Natural killer cell treated with Interleukin-12 subunit alpha and Interleukin-12 subunit beta and Interleukin-15 and Interleukin-18, amount 100 ng/mL, for 72 hours (primary cell): ENCODE measurements at regions not wholly inside any gene's neighbourhood (a gene's known extent, or its start where the extent isn't known, plus 50 kb on each side); places are given as distances from the start of the nearest gene placed in this dataset.

Experiments used
- ATAC-seq, 2 donors: fragments of 150-1000 bp; cut with Tn5 transposase in 1 of 2; sonication (Bioruptor Pico), chemical (Tn5 transposase) in 1 of 2; 2 replicates each; pipeline ENCODE4 v1.10.0; 2021
- DNase-seq: peaks from one replicate; pipeline ENCODE4 v3.0.0; 2022; ENCODE audit warnings: low spot score
- H3K27ac Mint-ChIP-seq, 2 donors: 1 replicate in 1 of 2; 2 replicates in 1 of 2; pipeline ENCODE4 v1.8.0; 2022; ENCODE audit warnings: mixed read lengths in 2 of 2, mild to moderate bottlenecking in 1 of 2, moderate library complexity in 1 of 2
- H3K27me3 Mint-ChIP-seq, 2 donors: 1 replicate in 1 of 2; 2 replicates in 1 of 2; pipeline ENCODE4 v1.8.0; 2022; ENCODE audit warnings: mixed read lengths in 2 of 2
- H3K36me3 Mint-ChIP-seq: one replicate; pipeline ENCODE4 v1.8.0; 2022; ENCODE audit warnings: mixed read lengths
- H3K4me1 Mint-ChIP-seq, 2 donors: 1 replicate in 1 of 2; 2 replicates in 1 of 2; pipeline ENCODE4 v1.8.0; 2022; ENCODE audit warnings: low read depth in 2 of 2, mixed read lengths in 2 of 2, mild to moderate bottlenecking in 1 of 2
- H3K4me3 Mint-ChIP-seq: one replicate; pipeline ENCODE4 v1.8.0; 2022; ENCODE audit warnings: mixed read lengths
- H3K9me3 Mint-ChIP-seq: 2 replicates; pipeline ENCODE4 v1.8.0; 2022; ENCODE audit warnings: mixed read lengths

DNA sequence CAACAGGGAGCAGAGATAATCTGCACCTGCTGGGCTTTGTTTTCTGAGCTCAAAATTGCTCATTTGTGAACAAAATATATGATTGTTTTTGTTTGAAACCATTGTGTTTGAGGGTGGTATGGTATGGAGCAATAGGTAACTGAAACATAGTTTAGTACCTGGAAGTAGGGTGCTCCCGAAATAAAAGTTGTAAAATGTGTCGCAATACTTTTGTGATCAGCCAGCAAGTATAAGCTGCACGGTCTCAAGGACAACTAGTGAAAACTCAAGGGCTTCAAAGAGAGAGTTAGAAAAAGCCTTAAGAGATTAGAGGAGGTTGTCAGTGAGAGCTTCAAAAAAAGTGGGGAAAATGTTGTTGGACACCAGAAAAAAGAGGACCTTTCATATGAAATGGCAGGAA is 579.8 kb upstream of the POU3F2 start:
- Mint-ChIP-seq H3K4me1 (no peaks in the 10 kb centered on the region), H3K4me3 (no peak overlapping the region), H3K27me3 (no peaks in the 10 kb centered on the region), H3K27ac (no peak overlapping the region), H3K36me3 (no peaks in the 10 kb centered on the region), H3K9me3 (peaks cover 20% of the 10 kb centered on the region)
- DNase-seq = no peak
- ATAC-seq = no peak

GRCh38 chr6:98260382-98260781 is 574.0 kb upstream of the POU3F2 start:
- Mint-ChIP-seq H3K36me3 (no peaks in the 10 kb centered on the region), H3K4me3 (no peak overlapping the region), H3K9me3 (peaks cover 14% of the 10 kb centered on the region), H3K4me1 (no peaks in the 10 kb centered on the region), H3K27ac (no peak overlapping the region), H3K27me3 (no peaks in the 10 kb centered on the region)
- DNase-seq (no peak), ATAC-seq (no peak)

DNA sequence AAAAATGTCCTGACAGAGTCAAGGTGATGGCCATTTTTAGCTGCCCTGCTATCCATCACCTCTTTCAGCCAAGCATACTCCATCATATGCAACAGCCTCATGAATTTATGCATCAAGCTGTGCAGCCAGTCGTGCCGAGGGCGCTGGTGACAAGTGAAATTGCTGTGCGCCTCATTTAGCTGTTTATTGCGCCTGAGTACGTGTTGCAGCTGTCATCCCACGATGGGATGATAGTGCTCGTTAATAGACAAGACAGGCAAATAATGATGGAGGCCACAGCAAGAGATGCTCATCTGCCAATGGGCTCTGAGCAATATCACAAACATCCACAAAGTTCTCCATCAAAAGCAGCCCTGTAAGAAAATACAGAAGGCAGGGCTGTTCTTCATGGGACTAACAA is 562.3 kb upstream of the POU3F2 start:
- Mint-ChIP-seq H3K36me3 (no peaks in the 10 kb centered on the region), H3K27ac (no peak overlapping the region), H3K9me3 (peaks cover 13% of the 10 kb centered on the region), H3K4me3 (no peak overlapping the region), H3K4me1 (no peaks in the 10 kb centered on the region), H3K27me3 (no peaks in the 10 kb centered on the region)
- no peak for ATAC-seq
- DNase-seq = no peak

DNA sequence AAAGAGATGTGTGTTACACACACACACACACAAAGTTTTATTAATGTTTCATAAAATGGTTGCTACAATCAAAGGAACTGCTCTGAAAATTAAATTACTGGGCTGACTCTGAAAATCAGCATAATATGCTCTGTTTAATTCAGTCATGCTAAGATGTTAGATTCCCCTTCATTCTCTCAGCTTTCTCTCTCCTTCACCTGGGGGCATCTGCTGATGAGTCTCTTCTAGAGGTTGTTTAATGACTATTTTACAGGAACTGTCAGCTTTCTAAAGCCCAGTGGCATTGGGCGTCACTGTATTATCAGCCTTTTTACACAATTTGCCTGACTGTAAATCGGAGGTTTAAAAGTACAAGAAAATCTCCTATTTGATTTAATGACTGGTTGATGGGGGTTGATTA is 559.7 kb upstream of the POU3F2 start:
- H3K4me1 Mint-ChIP-seq = no peaks in the 10 kb centered on the region
- no peak for DNase-seq
- ATAC-seq = no peak
- H3K4me3 Mint-ChIP-seq = no peak overlapping the region
- H3K36me3 Mint-ChIP-seq = no peaks in the 10 kb centered on the region
- no peak overlapping the region for H3K27ac Mint-ChIP-seq
- peaks cover 9% of the 10 kb centered on the region for H3K9me3 Mint-ChIP-seq
- no peaks in the 10 kb centered on the region for H3K27me3 Mint-ChIP-seq

GRCh38 chr6:98280492-98280891 is 553.9 kb upstream of the POU3F2 start:
- no peaks in the 10 kb centered on the region for H3K36me3 Mint-ChIP-seq
- no peaks in the 10 kb centered on the region for H3K27me3 Mint-ChIP-seq
- no peaks in the 10 kb centered on the region for H3K4me1 Mint-ChIP-seq
- ATAC-seq = no peak
- no peak overlapping the region for H3K4me3 Mint-ChIP-seq
- H3K27ac Mint-ChIP-seq = no peak overlapping the region
- no peak for DNase-seq
- peaks cover 15% of the 10 kb centered on the region for H3K9me3 Mint-ChIP-seq

DNA sequence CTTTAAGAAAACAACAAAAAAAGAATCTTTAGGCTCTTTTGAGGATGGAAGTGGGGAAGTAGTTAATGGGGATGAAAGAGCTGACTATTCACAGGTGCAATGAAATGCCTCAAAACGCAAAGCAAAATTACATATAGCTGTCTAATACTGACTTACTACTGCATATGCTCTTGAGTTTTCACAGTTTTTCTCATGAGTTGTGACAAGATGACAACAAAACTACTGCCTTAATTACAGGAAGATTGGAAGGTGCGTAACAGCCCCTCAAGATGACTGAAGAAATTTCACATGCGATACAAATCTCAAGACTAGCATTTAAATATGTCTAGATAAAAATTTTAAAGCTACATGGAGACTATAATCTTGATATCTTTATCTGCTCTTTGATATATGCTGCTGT is 547.8 kb upstream of the POU3F2 start:
- no peaks in the 10 kb centered on the region for H3K36me3 Mint-ChIP-seq
- DNase-seq = no peak
- H3K27ac Mint-ChIP-seq = no peak overlapping the region
- no peaks in the 10 kb centered on the region for H3K27me3 Mint-ChIP-seq
- no peak overlapping the region for H3K4me3 Mint-ChIP-seq
- H3K9me3 Mint-ChIP-seq = peaks cover 13% of the 10 kb centered on the region
- no peaks in the 10 kb centered on the region for H3K4me1 Mint-ChIP-seq
- no peak for ATAC-seq

GRCh38 chr6:98287876-98288275 is 546.5 kb upstream of the POU3F2 start:
- Mint-ChIP-seq H3K4me3 (no peak overlapping the region), H3K36me3 (no peaks in the 10 kb centered on the region), H3K9me3 (peaks cover 8% of the 10 kb centered on the region), H3K27ac (no peak overlapping the region), H3K4me1 (no peaks in the 10 kb centered on the region), H3K27me3 (no peaks in the 10 kb centered on the region)
- no peak for ATAC-seq
- no peak for DNase-seq

- DNase-seq (no peak), ATAC-seq (no peak)
- H3K4me3 Mint-ChIP-seq = no peak overlapping the region
- H3K27ac Mint-ChIP-seq = no peak overlapping the region
- no peaks in the 10 kb centered on the region for H3K27me3 Mint-ChIP-seq
- H3K4me1 Mint-ChIP-seq = no peaks in the 10 kb centered on the region
- H3K36me3 Mint-ChIP-seq = no peaks in the 10 kb centered on the region
- H3K9me3 Mint-ChIP-seq = peaks cover 8% of the 10 kb centered on the region
These were observed 541.6 kb upstream of the POU3F2 start for GRCh38 chr6:98292810-98293209.

GRCh38 chr6:98295515-98296175 is 538.7 kb upstream of the POU3F2 start:
- no peak overlapping the region for H3K4me3 Mint-ChIP-seq
- H3K9me3 Mint-ChIP-seq = peaks cover 7% of the 10 kb centered on the region
- DNase-seq = no peak

DNA sequence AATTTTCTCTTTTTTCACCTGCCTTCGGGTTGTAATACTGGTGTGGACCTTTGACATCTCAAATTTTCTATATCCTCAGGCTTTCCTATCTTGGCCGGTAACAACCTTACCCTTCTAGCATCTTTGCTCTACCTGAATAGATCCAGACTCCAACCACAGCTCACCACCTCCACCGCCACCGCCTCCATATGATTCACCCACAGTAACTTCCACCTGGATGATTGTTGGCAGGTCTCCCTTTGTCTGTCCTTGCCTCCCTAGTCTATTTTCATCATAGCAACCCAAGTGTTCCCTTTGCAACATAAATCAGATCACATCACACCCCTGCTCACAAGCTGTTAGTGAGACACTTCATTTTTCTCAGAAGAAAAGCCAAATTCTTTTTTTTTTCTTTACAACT is 525.8 kb upstream of the POU3F2 start:
- Mint-ChIP-seq H3K27me3 (no peaks in the 10 kb centered on the region), H3K36me3 (no peaks in the 10 kb centered on the region), H3K4me1 (no peaks in the 10 kb centered on the region), H3K4me3 (no peak overlapping the region), H3K9me3 (peaks cover 10% of the 10 kb centered on the region), H3K27ac (no peak overlapping the region)
- DNase-seq (no peak), ATAC-seq (no peak)

More at GRCh38 chr6:98295515-98296175, 538.7 kb upstream of the POU3F2 start:
- no peak overlapping the region for H3K27ac Mint-ChIP-seq
- H3K36me3 Mint-ChIP-seq = no peaks in the 10 kb centered on the region
- ATAC-seq = no peak
- H3K4me1 Mint-ChIP-seq = no peaks in the 10 kb centered on the region
- no peaks in the 10 kb centered on the region for H3K27me3 Mint-ChIP-seq

DNA sequence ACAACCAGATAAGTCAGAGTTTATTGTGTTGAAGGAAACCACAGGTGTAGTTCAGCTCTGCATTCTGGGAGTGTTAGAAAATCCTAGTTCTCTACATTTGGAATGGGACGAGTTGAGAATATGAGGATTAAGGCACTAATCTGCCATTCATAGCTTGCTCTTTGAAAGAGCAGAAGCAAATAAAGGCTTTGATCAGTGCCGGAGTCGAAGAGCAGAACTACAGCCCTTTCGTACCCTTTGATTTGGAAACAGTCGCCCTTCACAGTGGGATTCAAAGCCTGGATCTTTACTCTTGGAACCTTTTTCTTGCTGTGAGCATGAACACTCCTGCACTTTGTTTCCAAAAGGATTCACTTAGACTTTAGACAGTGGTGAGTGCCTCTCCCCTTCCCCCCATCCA is 523.9 kb upstream of the POU3F2 start:
- Mint-ChIP-seq H3K9me3 (peaks cover 7% of the 10 kb centered on the region), H3K4me1 (no peaks in the 10 kb centered on the region), H3K27ac (no peak overlapping the region), H3K36me3 (no peaks in the 10 kb centered on the region), H3K4me3 (no peak overlapping the region), H3K27me3 (no peaks in the 10 kb centered on the region)
- DNase-seq (no peak), ATAC-seq (no peak)

DNA sequence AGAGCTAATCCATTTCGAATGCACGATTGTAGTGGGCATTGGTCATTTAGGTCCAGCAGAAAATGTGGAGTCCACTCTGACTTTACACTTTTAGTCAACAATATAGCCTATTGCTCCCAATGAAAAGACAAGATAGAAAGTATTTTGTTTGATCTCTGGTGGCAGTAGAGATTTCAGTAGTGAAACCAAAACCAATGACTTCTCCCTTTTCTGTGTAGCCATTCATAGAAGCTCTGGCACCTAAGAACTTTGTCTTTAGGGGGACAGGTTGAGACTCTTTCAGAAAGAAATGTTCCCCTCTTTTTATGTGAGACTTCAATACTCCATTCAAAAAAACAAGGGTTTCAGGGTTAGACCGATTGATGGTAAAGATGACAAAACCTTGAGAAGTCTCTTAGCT is 510.8 kb upstream of the POU3F2 start:
- H3K9me3 Mint-ChIP-seq = peaks cover 11% of the 10 kb centered on the region
- H3K27ac Mint-ChIP-seq = no peak overlapping the region
- DNase-seq (no peak), ATAC-seq (no peak)
- no peak overlapping the region for H3K4me3 Mint-ChIP-seq
- no peaks in the 10 kb centered on the region for H3K27me3 Mint-ChIP-seq
- no peaks in the 10 kb centered on the region for H3K36me3 Mint-ChIP-seq
- no peaks in the 10 kb centered on the region for H3K4me1 Mint-ChIP-seq

- Mint-ChIP-seq H3K27me3 (no peaks in the 10 kb centered on the region), H3K4me1 (no peaks in the 10 kb centered on the region), H3K27ac (no peak overlapping the region), H3K9me3 (peaks cover 16% of the 10 kb centered on the region), H3K36me3 (no peaks in the 10 kb centered on the region), H3K4me3 (no peak overlapping the region)
- DNase-seq (no peak), ATAC-seq (no peak)
These were observed 509.9 kb upstream of the POU3F2 start for GRCh38 chr6:98324446-98324845.

GRCh38 chr6:98325366-98325765 is 509.0 kb upstream of the POU3F2 start:
- H3K27ac Mint-ChIP-seq = no peak overlapping the region
- no peak overlapping the region for H3K4me3 Mint-ChIP-seq
- H3K4me1 Mint-ChIP-seq = no peaks in the 10 kb centered on the region
- ATAC-seq = no peak
- H3K27me3 Mint-ChIP-seq = no peaks in the 10 kb centered on the region
- no peak for DNase-seq
- H3K36me3 Mint-ChIP-seq = no peaks in the 10 kb centered on the region
- H3K9me3 Mint-ChIP-seq = peaks cover 16% of the 10 kb centered on the region

- ATAC-seq = no peak
These were observed 501.1 kb upstream of the POU3F2 start for GRCh38 chr6:98333273-98333672.

More at GRCh38 chr6:98333273-98333672, 501.1 kb upstream of the POU3F2 start:
- Mint-ChIP-seq H3K27ac (no peak overlapping the region), H3K4me1 (no peaks in the 10 kb centered on the region), H3K4me3 (no peak overlapping the region), H3K9me3 (peaks cover 15% of the 10 kb centered on the region), H3K36me3 (no peaks in the 10 kb centered on the region), H3K27me3 (no peaks in the 10 kb centered on the region)
- no peak for DNase-seq
